ENCODE measurements at regions not wholly inside any gene's neighbourhood (a gene's known extent, or its start where the extent isn't known, plus 50 kb on each side); places are given as distances from the start of the nearest gene placed in this dataset.

- TF ChIP-seq STAT6 (CRISPR knock-in tag; conservative IDR thresholded peaks at IDR 0.05; ENCODE audit: low read depth) (no peak), ZNF512 (CRISPR knock-in tag; IDR thresholded peaks at IDR 0.05; ENCODE audit: borderline replicate concordance) (no peak), CTCF (IDR thresholded peaks at IDR 0.05) (no peak), RELA (CRISPR knock-in tag; IDR thresholded peaks at IDR 0.05; ENCODE audit: borderline replicate concordance) (no peak), SP1 (CRISPR knock-in tag; conservative IDR thresholded peaks at IDR 0.05) (no peak), ZNF396 (CRISPR knock-in tag; IDR thresholded peaks at IDR 0.05; ENCODE audit: borderline replicate concordance) (no peak), ESRRA (CRISPR knock-in tag; IDR thresholded peaks at IDR 0.05; ENCODE audit: borderline replicate concordance) (no peak), SMAD3 (CRISPR knock-in tag; IDR thresholded peaks at IDR 0.05; ENCODE audit: borderline replicate concordance) (no peak), TEAD1 (CRISPR knock-in tag; IDR thresholded peaks at IDR 0.05) (no peak)
- TF ChIP-seq, protein P1, sequence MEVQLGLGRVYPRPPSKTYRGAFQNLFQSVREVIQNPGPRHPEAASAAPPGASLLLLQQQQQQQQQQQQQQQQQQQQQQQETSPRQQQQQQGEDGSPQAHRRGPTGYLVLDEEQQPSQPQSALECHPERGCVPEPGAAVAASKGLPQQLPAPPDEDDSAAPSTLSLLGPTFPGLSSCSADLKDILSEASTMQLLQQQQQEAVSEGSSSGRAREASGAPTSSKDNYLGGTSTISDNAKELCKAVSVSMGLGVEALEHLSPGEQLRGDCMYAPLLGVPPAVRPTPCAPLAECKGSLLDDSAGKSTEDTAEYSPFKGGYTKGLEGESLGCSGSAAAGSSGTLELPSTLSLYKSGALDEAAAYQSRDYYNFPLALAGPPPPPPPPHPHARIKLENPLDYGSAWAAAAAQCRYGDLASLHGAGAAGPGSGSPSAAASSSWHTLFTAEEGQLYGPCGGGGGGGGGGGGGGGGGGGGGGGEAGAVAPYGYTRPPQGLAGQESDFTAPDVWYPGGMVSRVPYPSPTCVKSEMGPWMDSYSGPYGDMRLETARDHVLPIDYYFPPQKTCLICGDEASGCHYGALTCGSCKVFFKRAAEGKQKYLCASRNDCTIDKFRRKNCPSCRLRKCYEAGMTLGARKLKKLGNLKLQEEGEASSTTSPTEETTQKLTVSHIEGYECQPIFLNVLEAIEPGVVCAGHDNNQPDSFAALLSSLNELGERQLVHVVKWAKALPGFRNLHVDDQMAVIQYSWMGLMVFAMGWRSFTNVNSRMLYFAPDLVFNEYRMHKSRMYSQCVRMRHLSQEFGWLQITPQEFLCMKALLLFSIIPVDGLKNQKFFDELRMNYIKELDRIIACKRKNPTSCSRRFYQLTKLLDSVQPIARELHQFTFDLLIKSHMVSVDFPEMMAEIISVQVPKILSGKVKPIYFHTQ (CRISPR knock-in tag; IDR thresholded peaks at IDR 0.05), result no peak
These were observed 50.3 kb upstream of the MAGI3 start (continued) for GRCh38 chr1:113340038-113340437.

Measured in WTC11 (cell line).